ENCODE measurements at regions not wholly inside any gene's neighbourhood (a gene's known extent, or its start where the extent isn't known, plus 50 kb on each side); places are given as distances from the start of the nearest gene placed in this dataset.
"Not testable (repeated sequence)": the region's sequence is repeated elsewhere in the genome, so short reads cannot be mapped to it uniquely, and the experiment has no call there.

DNA sequence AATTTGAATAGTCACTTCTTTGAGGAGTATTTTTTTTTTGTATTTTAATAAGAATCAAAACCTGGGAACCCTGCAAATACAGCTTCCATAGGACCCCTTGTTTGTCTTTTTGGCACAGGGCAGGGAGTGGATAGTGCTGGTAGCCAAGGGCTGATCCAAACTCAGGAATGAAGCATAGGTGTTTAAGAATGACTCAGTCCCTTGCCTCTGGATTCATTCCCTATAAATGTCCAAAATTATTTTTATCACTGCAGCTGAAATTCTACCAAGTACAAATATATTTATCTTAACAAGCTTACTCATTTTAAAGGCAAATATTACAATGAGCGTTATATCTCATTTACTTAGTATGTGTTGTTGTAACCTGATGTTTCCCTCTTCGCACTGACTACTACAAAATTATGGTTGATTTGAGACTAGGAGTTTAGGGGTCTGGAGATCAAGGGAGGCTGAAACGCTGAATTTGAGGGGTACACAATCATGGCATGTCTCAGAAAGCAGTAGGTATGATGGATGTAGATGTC, 278.6 kb upstream of the LYPLAL1 start:
- FAIRE-seq (no peak), DNase-seq (ENCODE audit: insufficient read length, low spot score) (no peak)
- no peak for TF ChIP-seq POLR2A (IDR thresholded peaks at IDR 0.05; ENCODE audit: low read depth, low read length)

DNA sequence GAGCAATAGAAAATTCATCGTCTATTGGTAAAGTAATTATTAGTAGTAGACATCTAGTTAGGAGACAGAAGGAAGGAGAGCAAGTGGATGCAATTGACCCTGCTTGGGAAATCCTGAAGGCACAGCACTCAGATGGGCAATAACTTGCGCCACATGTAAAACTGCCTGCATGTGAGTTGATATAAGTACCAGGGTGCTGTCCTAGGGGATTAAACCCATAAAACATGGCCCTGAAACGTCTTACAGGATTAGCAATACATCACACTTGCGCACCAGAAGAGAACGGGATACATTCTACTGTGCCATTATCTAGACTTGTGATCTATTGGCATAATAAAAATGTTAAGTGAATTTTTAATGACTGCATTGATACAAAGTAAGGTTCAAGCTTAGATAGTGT, 277.5 kb upstream of the LYPLAL1 start:
- DNase-seq (ENCODE audit: insufficient read length, low spot score) (no peak), FAIRE-seq (no peak)
- no peak for TF ChIP-seq POLR2A (IDR thresholded peaks at IDR 0.05; ENCODE audit: low read depth, low read length)

DNA sequence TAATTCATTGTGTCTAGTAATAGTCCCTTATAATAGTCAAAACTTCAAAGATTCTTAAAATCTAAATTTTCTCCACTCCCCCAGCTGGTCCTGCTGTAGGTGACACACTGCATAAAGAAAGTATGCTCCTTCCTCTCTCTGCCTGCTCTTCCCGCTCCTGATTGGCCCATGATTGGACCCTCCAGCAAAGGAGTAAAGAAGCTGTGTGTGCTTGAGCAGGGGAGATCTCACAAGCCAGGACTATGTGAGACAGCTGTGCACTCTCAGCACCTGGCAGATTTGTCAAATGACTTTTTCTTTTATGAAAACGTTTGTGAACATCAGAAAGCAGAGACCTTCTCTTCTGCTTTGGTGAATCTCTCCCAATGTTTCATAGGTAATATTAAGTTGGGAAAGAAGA, 274.8 kb upstream of the LYPLAL1 start:
- no peak for TF ChIP-seq POLR2A (IDR thresholded peaks at IDR 0.05; ENCODE audit: low read depth, low read length)
- no peak for FAIRE-seq
- no peak for DNase-seq (ENCODE audit: insufficient read length, low spot score)

- FAIRE-seq (no peak), DNase-seq (ENCODE audit: insufficient read length, low spot score) (no peak)
- no peak for TF ChIP-seq POLR2A (IDR thresholded peaks at IDR 0.05; ENCODE audit: low read depth, low read length)
These were observed 273.1 kb upstream of the LYPLAL1 start for GRCh38 chr1:218900615-218901014.

- DNase-seq (ENCODE audit: insufficient read length, low spot score) (no peak), FAIRE-seq (no peak)
- no peak for TF ChIP-seq POLR2A (IDR thresholded peaks at IDR 0.05; ENCODE audit: low read depth, low read length)
These were observed 269.3 kb upstream of the LYPLAL1 start for GRCh38 chr1:218904416-218904815.

- DNase-seq (ENCODE audit: insufficient read length, low spot score) (no peak), FAIRE-seq (no peak)
- no peak for TF ChIP-seq POLR2A (IDR thresholded peaks at IDR 0.05; ENCODE audit: low read depth, low read length)
These were observed 257.0 kb upstream of the LYPLAL1 start for GRCh38 chr1:218916720-218917119.

DNA sequence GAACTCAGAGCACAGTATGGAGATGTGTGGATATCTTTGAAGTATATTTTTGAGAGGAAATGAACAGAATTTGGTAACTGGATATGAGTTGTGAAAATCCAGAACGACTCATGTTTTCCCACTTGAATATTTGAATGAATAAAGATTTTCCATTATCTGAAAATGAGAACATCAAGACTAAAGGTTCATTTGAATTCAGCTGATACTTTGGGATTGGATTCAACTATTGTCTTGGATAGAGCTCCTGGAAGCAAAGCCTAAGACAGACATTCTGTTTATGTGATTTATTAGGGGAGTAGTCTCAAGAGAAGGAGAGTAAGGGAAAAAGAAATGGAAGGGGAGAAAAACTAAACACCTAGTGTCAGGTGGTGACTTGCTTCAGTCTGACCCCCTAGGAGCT, 256.0 kb upstream of the LYPLAL1 start:
- DNase-seq (ENCODE audit: insufficient read length, low spot score) (no peak), FAIRE-seq (no peak)
- TF ChIP-seq POLR2A (IDR thresholded peaks at IDR 0.05; ENCODE audit: low read depth, low read length): no peak

- no peak for DNase-seq (ENCODE audit: insufficient read length, low spot score)
- FAIRE-seq: no peak
- TF ChIP-seq POLR2A (IDR thresholded peaks at IDR 0.05; ENCODE audit: low read depth, low read length): no peak
These were observed 247.9 kb upstream of the LYPLAL1 start for GRCh38 chr1:218925777-218926176.

- DNase-seq (ENCODE audit: insufficient read length, low spot score) (no peak), FAIRE-seq (no peak)
- no peak for TF ChIP-seq POLR2A (IDR thresholded peaks at IDR 0.05; ENCODE audit: low read depth, low read length)
These were observed 247.0 kb upstream of the LYPLAL1 start for GRCh38 chr1:218926631-218927030.

DNA sequence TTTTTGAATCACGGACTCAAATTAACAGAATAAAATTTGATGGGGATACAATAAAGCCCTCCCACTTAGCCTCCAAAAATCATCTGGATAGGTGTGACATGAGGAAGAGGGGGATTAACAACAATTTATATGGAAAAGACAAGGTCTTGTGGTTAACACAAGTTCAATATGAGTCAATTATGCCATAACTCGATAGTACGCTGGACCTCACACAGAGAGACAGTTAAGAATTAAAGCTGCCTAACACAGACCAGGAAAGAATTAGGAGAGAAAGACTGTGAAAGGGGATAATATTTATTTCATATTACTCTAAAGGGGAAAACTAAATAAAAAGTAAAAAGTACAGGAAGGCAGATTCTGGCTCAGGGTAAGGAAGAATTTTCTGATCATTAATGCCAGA, 243.7 kb upstream of the LYPLAL1 start:
- FAIRE-seq (no peak), DNase-seq (ENCODE audit: insufficient read length, low spot score) (no peak)
- no peak for TF ChIP-seq POLR2A (IDR thresholded peaks at IDR 0.05; ENCODE audit: low read depth, low read length)

GRCh38 chr1:218930472-218931241, 243.0 kb upstream of the LYPLAL1 start:
- no peak for DNase-seq (ENCODE audit: insufficient read length, low spot score)
- FAIRE-seq: no peak
- TF ChIP-seq POLR2A (IDR thresholded peaks at IDR 0.05; ENCODE audit: low read depth, low read length): no peak

DNA sequence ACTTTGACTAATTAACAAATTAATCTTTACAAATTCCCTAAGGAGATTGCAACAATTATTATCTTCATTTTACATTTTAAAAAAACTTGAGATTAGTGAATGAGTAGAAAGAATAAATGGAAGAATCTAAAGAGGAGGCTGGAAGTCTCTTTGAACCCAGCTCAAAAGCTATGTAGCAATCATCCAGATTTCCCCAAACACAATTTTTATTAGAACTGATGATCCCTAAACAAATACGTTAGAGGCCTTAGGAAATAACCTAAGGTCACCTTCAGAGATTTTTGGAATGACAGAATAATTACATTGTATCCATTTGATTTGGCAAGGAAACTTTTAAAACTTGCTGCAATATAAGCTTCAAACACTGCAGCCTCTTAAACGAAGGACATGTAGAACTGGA, 242.4 kb upstream of the LYPLAL1 start:
- FAIRE-seq: no peak
- DNase-seq (ENCODE audit: insufficient read length, low spot score): no peak
- TF ChIP-seq POLR2A (IDR thresholded peaks at IDR 0.05; ENCODE audit: low read depth, low read length): no peak

DNA sequence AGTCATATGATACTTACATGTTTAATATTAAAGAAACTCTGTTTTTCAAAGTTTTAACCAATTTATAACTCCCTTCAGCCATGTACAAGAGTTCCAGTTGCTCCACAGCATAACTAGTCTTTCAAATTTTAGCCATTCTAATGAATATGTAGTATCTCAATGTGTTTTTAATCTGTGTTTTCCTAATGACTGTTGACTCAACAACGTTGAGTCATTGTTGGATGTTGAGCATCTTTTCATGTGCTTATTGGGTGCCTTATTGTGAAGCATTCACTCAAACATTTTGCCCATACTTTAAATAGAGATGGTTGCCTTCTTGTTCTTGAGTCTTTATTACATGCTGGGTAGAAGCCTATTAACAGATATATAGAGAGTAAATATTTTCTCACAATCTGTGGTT, 240.2 kb upstream of the LYPLAL1 start:
- TF ChIP-seq POLR2A (IDR thresholded peaks at IDR 0.05; ENCODE audit: low read depth, low read length): no peak
- DNase-seq (ENCODE audit: insufficient read length, low spot score) (no peak), FAIRE-seq (no peak)

- not testable (repeated sequence) for DNase-seq (ENCODE audit: insufficient read length, low spot score); FAIRE-seq
These were observed 238.3 kb upstream of the LYPLAL1 start for GRCh38 chr1:218935408-218935807.

- no peak for FAIRE-seq
- TF ChIP-seq POLR2A (IDR thresholded peaks at IDR 0.05; ENCODE audit: low read depth, low read length): no peak
These were observed 235.4 kb upstream of the LYPLAL1 start for GRCh38 chr1:218938259-218938658.

More at GRCh38 chr1:218938259-218938658, 235.4 kb upstream of the LYPLAL1 start:
- DNase-seq (ENCODE audit: insufficient read length, low spot score): no peak
